ENCODE measurements at regions not wholly inside any gene's neighbourhood (a gene's known extent, or its start where the extent isn't known, plus 50 kb on each side); places are given as distances from the start of the nearest gene placed in this dataset.

DNA sequence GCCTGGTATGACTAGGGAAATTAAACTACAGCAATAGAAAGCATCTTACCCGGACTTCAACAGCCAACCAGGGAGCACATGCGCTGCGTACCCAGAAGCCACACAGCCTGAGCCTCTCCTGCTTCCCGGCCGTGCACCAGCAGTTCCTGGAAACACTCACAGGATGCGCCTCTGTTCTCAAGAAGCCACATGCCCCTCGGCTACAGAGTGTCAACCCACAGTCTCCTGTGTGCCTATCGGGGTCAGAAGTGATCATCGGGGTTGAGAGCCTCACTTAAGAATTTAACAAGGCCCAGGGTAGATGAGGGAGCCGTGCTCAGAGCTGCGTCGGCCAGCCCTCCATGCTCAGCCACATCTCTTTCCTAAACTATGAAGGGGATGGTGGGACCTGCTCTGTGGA is 147.2 kb upstream of the GGTLC1 start:
- ATAC-seq (no peak), DNase-seq (no peak)
- TF ChIP-seq, protein P1, sequence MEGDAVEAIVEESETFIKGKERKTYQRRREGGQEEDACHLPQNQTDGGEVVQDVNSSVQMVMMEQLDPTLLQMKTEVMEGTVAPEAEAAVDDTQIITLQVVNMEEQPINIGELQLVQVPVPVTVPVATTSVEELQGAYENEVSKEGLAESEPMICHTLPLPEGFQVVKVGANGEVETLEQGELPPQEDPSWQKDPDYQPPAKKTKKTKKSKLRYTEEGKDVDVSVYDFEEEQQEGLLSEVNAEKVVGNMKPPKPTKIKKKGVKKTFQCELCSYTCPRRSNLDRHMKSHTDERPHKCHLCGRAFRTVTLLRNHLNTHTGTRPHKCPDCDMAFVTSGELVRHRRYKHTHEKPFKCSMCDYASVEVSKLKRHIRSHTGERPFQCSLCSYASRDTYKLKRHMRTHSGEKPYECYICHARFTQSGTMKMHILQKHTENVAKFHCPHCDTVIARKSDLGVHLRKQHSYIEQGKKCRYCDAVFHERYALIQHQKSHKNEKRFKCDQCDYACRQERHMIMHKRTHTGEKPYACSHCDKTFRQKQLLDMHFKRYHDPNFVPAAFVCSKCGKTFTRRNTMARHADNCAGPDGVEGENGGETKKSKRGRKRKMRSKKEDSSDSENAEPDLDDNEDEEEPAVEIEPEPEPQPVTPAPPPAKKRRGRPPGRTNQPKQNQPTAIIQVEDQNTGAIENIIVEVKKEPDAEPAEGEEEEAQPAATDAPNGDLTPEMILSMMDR (IDR thresholded peaks at IDR 0.05), result no peak
- no peaks in the 10 kb centered on the region for H3K36me3 ChIP-seq
- no peak overlapping the region for H3K27ac ChIP-seq
- H3K4me1 ChIP-seq, result no peaks in the 10 kb centered on the region
- intact Hi-C loops (cut with DNase I), result no loop called here
- H3K9me3 ChIP-seq, result no peaks in the 10 kb centered on the region
- H3K27me3 ChIP-seq, result no peaks in the 10 kb centered on the region
- no peak overlapping the region for H3K4me3 ChIP-seq

DNA sequence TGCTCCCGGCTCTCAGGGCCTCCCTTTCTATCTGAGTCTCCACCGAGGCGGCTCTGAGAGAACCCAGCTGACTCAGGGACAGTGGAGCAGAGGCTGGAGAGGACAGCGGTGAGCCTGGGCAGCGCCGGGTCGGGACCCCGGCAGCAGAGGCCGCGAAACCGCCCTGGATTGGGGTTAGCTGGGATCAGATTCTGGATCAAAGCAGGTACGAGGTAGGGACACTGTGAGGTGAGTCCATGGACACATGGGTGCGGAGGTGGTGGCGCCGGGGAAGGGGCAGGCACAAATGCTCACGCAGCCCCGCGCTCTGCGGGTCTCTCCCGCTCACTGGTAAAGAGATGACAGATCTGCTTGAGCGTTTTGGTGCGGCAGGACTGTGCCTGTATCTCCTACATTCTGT is 146.4 kb upstream of the GGTLC1 start:
- no peaks in the 10 kb centered on the region for H3K9me3 ChIP-seq
- no peak for DNase-seq
- no peak overlapping the region for H3K4me3 ChIP-seq
- TF ChIP-seq, protein P1 (IDR thresholded peaks at IDR 0.05), result no peak
- intact Hi-C loops (cut with DNase I), result no loop called here
- ATAC-seq, result no peak
- no peaks in the 10 kb centered on the region for H3K36me3 ChIP-seq
- H3K27ac ChIP-seq, result no peak overlapping the region
- no peaks in the 10 kb centered on the region for H3K27me3 ChIP-seq
- no peaks in the 10 kb centered on the region for H3K4me1 ChIP-seq

DNA sequence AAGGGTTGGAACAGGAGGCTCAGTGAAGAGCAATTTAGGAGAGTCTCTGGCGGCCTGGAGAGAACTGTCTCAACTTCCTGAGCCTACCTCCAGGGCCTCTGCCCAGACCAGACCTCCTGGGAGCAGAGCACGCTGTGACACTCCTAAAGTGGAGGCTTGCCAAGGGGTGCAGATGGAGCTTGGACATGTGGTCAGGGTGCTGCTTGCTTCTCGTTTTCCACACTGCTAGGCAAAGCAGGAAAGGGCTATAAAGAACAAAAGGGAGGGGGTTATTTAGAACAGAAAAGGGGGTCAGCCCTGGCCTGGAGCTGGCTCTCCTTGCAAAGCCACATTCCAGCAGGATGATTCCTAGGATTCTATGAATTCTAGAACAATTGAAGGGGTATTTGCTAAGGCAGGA is 145.7 kb upstream of the GGTLC1 start:
- H3K4me3 ChIP-seq, result no peak overlapping the region
- no peak for ATAC-seq
- no peaks in the 10 kb centered on the region for H3K27me3 ChIP-seq
- no peaks in the 10 kb centered on the region for H3K36me3 ChIP-seq
- intact Hi-C loops (cut with DNase I), result no loop called here
- DNase-seq, result no peak
- no peaks in the 10 kb centered on the region for H3K4me1 ChIP-seq
- H3K9me3 ChIP-seq, result no peaks in the 10 kb centered on the region
- no peak overlapping the region for H3K27ac ChIP-seq
- TF ChIP-seq, protein P1 (IDR thresholded peaks at IDR 0.05), result no peak

DNA sequence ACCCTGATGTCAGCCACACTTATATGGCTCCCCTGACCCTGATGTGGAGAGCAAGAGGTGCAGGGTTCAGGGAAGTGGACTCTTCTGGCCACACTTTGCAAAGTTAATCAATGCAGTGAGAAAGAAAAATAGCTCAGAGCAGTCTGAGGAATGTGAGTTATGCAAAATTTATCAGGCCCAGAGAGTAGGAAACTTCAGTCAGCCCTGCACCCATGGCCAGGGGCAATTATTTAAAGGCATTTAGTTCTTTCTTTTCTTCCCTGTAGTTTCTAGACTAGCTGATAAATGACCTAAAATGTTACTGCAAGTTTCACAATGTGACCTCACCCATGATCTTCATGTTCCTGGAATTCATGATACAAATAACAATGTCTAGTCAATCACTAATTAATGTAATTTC is 143.7 kb upstream of the GGTLC1 start:
- no peak for DNase-seq
- Histone ChIP-seq H3K36me3 (no peaks in the 10 kb centered on the region), H3K4me1 (no peaks in the 10 kb centered on the region), H3K27me3 (no peaks in the 10 kb centered on the region), H3K27ac (no peak overlapping the region), H3K4me3 (no peak overlapping the region), H3K9me3 (no peaks in the 10 kb centered on the region)
- ATAC-seq, result no peak
- intact Hi-C loops (cut with DNase I), result no loop called here
- TF ChIP-seq, protein P1 (IDR thresholded peaks at IDR 0.05), result no peak

- no peaks in the 10 kb centered on the region for H3K9me3 ChIP-seq
- no peak overlapping the region for H3K4me3 ChIP-seq
- ATAC-seq (no peak), DNase-seq (no peak)
- no peaks in the 10 kb centered on the region for H3K27me3 ChIP-seq
- intact Hi-C loops (cut with DNase I), result no loop called here
- H3K27ac ChIP-seq, result no peak overlapping the region
- TF ChIP-seq, protein P1 (IDR thresholded peaks at IDR 0.05), result no peak
- H3K36me3 ChIP-seq, result no peaks in the 10 kb centered on the region
- H3K4me1 ChIP-seq, result no peaks in the 10 kb centered on the region
Observed at GRCh38 chr20:24131684-24132083, 143.1 kb upstream of the GGTLC1 start.

DNA sequence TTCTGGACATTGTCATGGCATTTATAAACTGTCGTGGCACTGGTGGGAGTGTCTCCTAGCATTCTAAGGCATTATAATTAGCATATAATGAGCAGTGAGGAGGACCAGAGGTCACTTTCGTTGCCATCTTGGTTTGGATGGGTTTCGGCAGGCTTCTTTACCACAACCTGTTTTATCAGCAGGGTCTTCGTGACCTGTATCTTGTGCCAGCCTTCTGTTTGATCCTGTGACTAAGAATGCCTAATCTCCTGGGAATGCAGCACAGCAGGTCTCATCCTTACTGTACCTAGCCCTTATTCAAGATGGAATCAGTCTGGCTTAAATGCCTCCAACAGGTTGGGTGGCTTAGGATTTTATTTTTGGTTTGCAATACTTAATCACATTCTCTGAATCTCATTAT is 142.7 kb upstream of the GGTLC1 start:
- H3K9me3 ChIP-seq, result no peaks in the 10 kb centered on the region
- no peaks in the 10 kb centered on the region for H3K27me3 ChIP-seq
- TF ChIP-seq, protein P1 (IDR thresholded peaks at IDR 0.05), result no peak
- ATAC-seq (no peak), DNase-seq (no peak)
- H3K27ac ChIP-seq, result no peak overlapping the region
- no peak overlapping the region for H3K4me3 ChIP-seq
- intact Hi-C loops (cut with DNase I), result no loop called here
- H3K4me1 ChIP-seq, result no peaks in the 10 kb centered on the region
- no peaks in the 10 kb centered on the region for H3K36me3 ChIP-seq
